Endothelial cell of umbilical vein (primary cell): ENCODE measurements at regions not wholly inside any gene's neighbourhood (a gene's known extent, or its start where the extent isn't known, plus 50 kb on each side); places are given as distances from the start of the nearest gene placed in this dataset.

Experiments used
- BruUV-seq: library from RNA; stranded (reverse); fragments of 400-500 nt; replicated peaks from 2 replicates; lab custom pipeline; 2021; lab: Mats Ljungman, UMichigan
- CTCF ChIA-PET: fragments of 300-600, 350-600 bp; sonication (Branson Sonifier 250); formaldehyde crosslinking; loops from one replicate; lab custom pipeline; 2021; ENCODE audit warnings: antibody characterized with exemption, inconsistent platforms; lab: Charles Lee
- POLR2A ChIA-PET: fragments of 300-600, 350-600 bp; sonication (Branson Sonifier 250); formaldehyde crosslinking; loops from one replicate; lab custom pipeline; 2021; ENCODE audit warnings: antibody characterized with exemption, inconsistent platforms; lab: Charles Lee
- DNase-seq: peaks from one replicate; pipeline ENCODE4 v3.0.0-alpha.2; 2011; ENCODE audit warnings: low read depth, low spot score
- FAIRE-seq: peaks from 2 replicates; lab custom pipeline; 2011; peaks lifted over from hg19 to GRCh38; lab: Jason Lieb, UNC
- H2AFZ ChIP-seq: 2 replicates; pipeline ENCODE4 v1.6.0; 2012; ENCODE audit warnings: low read depth, low read length, control low read depth, inconsistent platforms
- H3K27ac ChIP-seq: 2 replicates; pipeline ENCODE4 v1.5.1; 2011; ENCODE audit warnings: low read depth, mild to moderate bottlenecking, control low read depth, low read length, moderate library complexity; ENCODE audit not compliant: insufficient read depth
- H3K27me3 ChIP-seq, 2 experiments: 2 replicates each; pipeline versions ENCODE4 v1.6.0 to v1.6.1; 2011; ENCODE audit warnings: low read length in 2 of 2, mixed read lengths in 1 of 2; ENCODE audit not compliant: control insufficient read depth in 2 of 2, insufficient read depth in 2 of 2
- H3K36me3 ChIP-seq, 2 experiments: 2 replicates in 1 of 2; 3 replicates in 1 of 2; pipeline ENCODE4 v1.5.1; 2011; ENCODE audit warnings: low read length in 2 of 2, mild to moderate bottlenecking in 1 of 2, moderate library complexity in 1 of 2; ENCODE audit not compliant: control insufficient read depth in 2 of 2, insufficient read depth in 2 of 2; ENCODE audit errors: extremely low read depth in 1 of 2
- H3K4me1 ChIP-seq: 3 replicates; pipeline ENCODE4 v1.5.1; 2011; ENCODE audit warnings: mild to moderate bottlenecking, low read length; ENCODE audit not compliant: control insufficient read depth, insufficient read depth; ENCODE audit errors: extremely low read depth
- H3K4me2 ChIP-seq: 2 replicates; pipeline ENCODE4 v1.6.1; 2011; ENCODE audit warnings: low read length, control low read depth, mixed read lengths; ENCODE audit not compliant: insufficient read depth
- H3K4me3 ChIP-seq, 3 experiments: fragments of 200-600 bp in 1 of 3; sonication (generic), shearing (Covaris generic) in 1 of 3; replicated peaks in 1 of 3; 2 replicates each; pipeline ENCODE4 v1.5.1; 2011 to 2016; ENCODE audit warnings: control low read depth in 3 of 3, low read length in 3 of 3, mild to moderate bottlenecking in 2 of 3, inconsistent platforms in 1 of 3, low read depth in 1 of 3, moderate library complexity in 1 of 3; ENCODE audit not compliant: insufficient read depth in 1 of 3
- H3K79me2 ChIP-seq: 2 replicates; pipeline ENCODE4 v1.6.0; 2012; ENCODE audit warnings: low read length, inconsistent platforms; ENCODE audit not compliant: control insufficient read depth, insufficient read depth
- H3K9ac ChIP-seq: replicated peaks from 2 replicates; pipeline ENCODE3; 2011; ENCODE audit warnings: low read length, control low read depth; ENCODE audit not compliant: insufficient read depth; ENCODE audit errors: extremely low read depth
- H3K9me1 ChIP-seq: replicated peaks from 3 replicates; pipeline ENCODE4 v1.6.0; 2011; ENCODE audit warnings: mild to moderate bottlenecking, low read length; ENCODE audit not compliant: control insufficient read depth, insufficient read depth; ENCODE audit errors: extremely low read depth
- H3K9me3 ChIP-seq: replicated peaks from 2 replicates; pipeline ENCODE4 v1.5.1; 2012; ENCODE audit warnings: low read length, inconsistent platforms; ENCODE audit not compliant: control insufficient read depth, insufficient read depth
- H4K20me1 ChIP-seq: replicated peaks from 2 replicates; pipeline ENCODE3; 2011; ENCODE audit warnings: mild to moderate bottlenecking, low read length; ENCODE audit not compliant: control insufficient read depth, insufficient read depth; ENCODE audit errors: extremely low read depth
- CTCF ChIP-seq, 2 donors: IDR thresholded peaks; 1 replicate in 1 of 2; 2 replicates in 1 of 2; pipeline ENCODE4 v1.5.1; 2011; ENCODE audit warnings: low read length in 2 of 2, mild to moderate bottlenecking in 2 of 2, moderate library complexity in 2 of 2, control low read depth in 1 of 2, inconsistent platforms in 1 of 2, low read depth in 1 of 2; ENCODE audit not compliant: insufficient read depth in 1 of 2; ENCODE audit errors: extremely low read depth in 1 of 2
- EZH2 ChIP-seq: IDR thresholded peaks from 2 replicates; pipeline ENCODE4 v1.6.1; 2012; ENCODE audit warnings: borderline replicate concordance, low read depth, mild to moderate bottlenecking, moderate library complexity, low read length, inconsistent platforms; ENCODE audit not compliant: severe bottlenecking
- FOS ChIP-seq: IDR thresholded peaks from 2 replicates; pipeline ENCODE4 v1.6.1; 2011; ENCODE audit warnings: mild to moderate bottlenecking, low read length, moderate library complexity, borderline replicate concordance; ENCODE audit not compliant: insufficient read depth
- GATA2 ChIP-seq: IDR thresholded peaks from 2 replicates; pipeline ENCODE4 v1.7.0; 2011; ENCODE audit warnings: low read depth, mild to moderate bottlenecking, moderate library complexity, mixed read lengths, low read length; ENCODE audit not compliant: insufficient read length, insufficient read depth
- JUN ChIP-seq: IDR thresholded peaks from 2 replicates; pipeline ENCODE4 v1.6.1; 2011; ENCODE audit warnings: borderline replicate concordance, low read depth; ENCODE audit not compliant: insufficient read length, insufficient read depth
- MAX ChIP-seq: IDR thresholded peaks from 2 replicates; pipeline ENCODE4 v1.6.1; 2011; ENCODE audit not compliant: insufficient read depth, insufficient read length
- MYC ChIP-seq: IDR thresholded peaks from one replicate; pipeline ENCODE4 v1.6.1; 2011; ENCODE audit warnings: mild to moderate bottlenecking, low read depth, low read length
- POLR2A ChIP-seq: IDR thresholded peaks from 2 replicates; pipeline ENCODE4 v1.6.1; 2012; ENCODE audit warnings: low read depth, mild to moderate bottlenecking, control low read depth, low read length
- POLR2AphosphoS5 ChIP-seq: IDR thresholded peaks from 2 replicates; pipeline ENCODE4 v1.6.1; 2012; ENCODE audit warnings: low read depth, mild to moderate bottlenecking, control low read depth, low read length, moderate library complexity; ENCODE audit not compliant: insufficient read depth
- dilution Hi-C: fragments of 300-500 bp; cut with MboI; formaldehyde crosslinking; loops from one replicate; pipeline ENCODE4 v1.15.0; 2019; ENCODE audit warnings: low sequenced_read_pairs; ENCODE audit not compliant: extremely low pct_ligation_motif_present
- intact Hi-C: fragments of 100-400 bp; cut with micrococcal nuclease; formaldehyde crosslinking; loops from one replicate; pipeline ENCODE4 v1.10.0; 2022

GRCh38 chr13:79917628-79918027, 423.3 kb downstream of the SPRY2 start:
- no peaks in the 10 kb centered on the region for H4K20me1 ChIP-seq
- BruUV-seq: no TSS peak
- ChIA-PET CTCF (interaction anchor here (0.9 kb wide), 1 partner anchor 19 kb away, joined by 3 read pairs; no protein-coding TSS in a partner anchor), POLR2A (no interaction called here)
- H3K79me2 ChIP-seq: no peaks in the 10 kb centered on the region
- H3K9me3 ChIP-seq: no peaks in the 10 kb centered on the region
- H3K4me3 ChIP-seq: no peak overlapping the region
- DNase-seq: no peak
- H3K4me2 ChIP-seq: no peak overlapping the region
- dilution Hi-C loops: no loop called here
- TF ChIP-seq MYC (no peak), POLR2AphosphoS5 (no peak), JUN (no peak), MAX (no peak), CTCF (IDR thresholded peaks at IDR 0.05; ENCODE audit: extremely low read depth in 1 of 2, insufficient read depth in 1 of 2, low read depth in 1 of 2, low read length in 2 of 2) (no peak), FOS (no peak), POLR2A (no peak), GATA2 (no peak), EZH2 (no peak)
- intact Hi-C loops: no loop called here
- peaks cover 16% of the 10 kb centered on the region for H3K4me1 ChIP-seq
- no peak overlapping the region for H2AFZ ChIP-seq
- H3K9me1 ChIP-seq: no peaks in the 10 kb centered on the region
- no peak for FAIRE-seq
- H3K27ac ChIP-seq: no peak overlapping the region
- no peaks in the 10 kb centered on the region for H3K27me3 ChIP-seq
- H3K9ac ChIP-seq: no peak overlapping the region
- H3K36me3 ChIP-seq: no peaks in the 10 kb centered on the region
